Activated CD4-positive, alpha-beta memory T cell treated with anti-CD3 and anti-CD28 coated beads for 36 hours (primary cell): ENCODE measurements at regions not wholly inside any gene's neighbourhood (a gene's known extent, or its start where the extent isn't known, plus 50 kb on each side); places are given as distances from the start of the nearest gene placed in this dataset.

Experiments used
- CTCF ChIA-PET: fragments of 350-600 bp; sonication (Branson Sonifier 250); formaldehyde crosslinking; loops from one replicate; lab custom pipeline; 2021; ENCODE audit warnings: antibody characterized with exemption, inconsistent platforms; lab: Charles Lee
- POLR2A ChIA-PET: fragments of 350-600 bp; sonication (Branson Sonifier 250); formaldehyde crosslinking; loops from one replicate; lab custom pipeline; 2021; ENCODE audit warnings: antibody characterized with exemption; lab: Charles Lee
- DNase-seq: peaks from one replicate; pipeline ENCODE4 v3.0.0-alpha.2; 2020
- H3K27ac Mint-ChIP-seq: one replicate; pipeline ENCODE4 v1.8.0; 2021; ENCODE audit warnings: mixed read lengths
- H3K27me3 Mint-ChIP-seq: one replicate; pipeline ENCODE4 v1.8.0; 2021; ENCODE audit warnings: mixed read lengths
- H3K36me3 Mint-ChIP-seq: one replicate; pipeline ENCODE4 v1.8.0; 2021; ENCODE audit warnings: mixed read lengths
- H3K4me1 Mint-ChIP-seq: one replicate; pipeline ENCODE4 v1.8.0; 2021; ENCODE audit warnings: low read depth, mixed read lengths
- H3K4me3 Mint-ChIP-seq: one replicate; pipeline ENCODE4 v1.8.0; 2021; ENCODE audit warnings: mild to moderate bottlenecking, mixed read lengths
- H3K9me3 Mint-ChIP-seq: one replicate; pipeline ENCODE4 v1.8.0; 2021; ENCODE audit warnings: mixed read lengths
- intact Hi-C: fragments of 100-400 bp; cut with micrococcal nuclease; formaldehyde crosslinking; loops from one replicate; pipeline ENCODE4 v1.15.1; 2023

GRCh38 chr2:187966924-187967323 is 324.8 kb upstream of the GULP1 start:
- Mint-ChIP-seq H3K27me3 (no peaks in the 10 kb centered on the region), H3K36me3 (no peaks in the 10 kb centered on the region), H3K9me3 (no peaks in the 10 kb centered on the region), H3K4me3 (no peak overlapping the region), H3K27ac (no peak overlapping the region), H3K4me1 (no peaks in the 10 kb centered on the region)
- POLR2A ChIA-PET = no interaction called here
- intact Hi-C loops = no loop called here
- CTCF ChIA-PET = no interaction called here
- DNase-seq = no peak

GRCh38 chr2:187971893-187972292 is 319.8 kb upstream of the GULP1 start:
- H3K4me3 Mint-ChIP-seq = no peak overlapping the region
- POLR2A ChIA-PET = no interaction called here
- DNase-seq = no peak

DNA sequence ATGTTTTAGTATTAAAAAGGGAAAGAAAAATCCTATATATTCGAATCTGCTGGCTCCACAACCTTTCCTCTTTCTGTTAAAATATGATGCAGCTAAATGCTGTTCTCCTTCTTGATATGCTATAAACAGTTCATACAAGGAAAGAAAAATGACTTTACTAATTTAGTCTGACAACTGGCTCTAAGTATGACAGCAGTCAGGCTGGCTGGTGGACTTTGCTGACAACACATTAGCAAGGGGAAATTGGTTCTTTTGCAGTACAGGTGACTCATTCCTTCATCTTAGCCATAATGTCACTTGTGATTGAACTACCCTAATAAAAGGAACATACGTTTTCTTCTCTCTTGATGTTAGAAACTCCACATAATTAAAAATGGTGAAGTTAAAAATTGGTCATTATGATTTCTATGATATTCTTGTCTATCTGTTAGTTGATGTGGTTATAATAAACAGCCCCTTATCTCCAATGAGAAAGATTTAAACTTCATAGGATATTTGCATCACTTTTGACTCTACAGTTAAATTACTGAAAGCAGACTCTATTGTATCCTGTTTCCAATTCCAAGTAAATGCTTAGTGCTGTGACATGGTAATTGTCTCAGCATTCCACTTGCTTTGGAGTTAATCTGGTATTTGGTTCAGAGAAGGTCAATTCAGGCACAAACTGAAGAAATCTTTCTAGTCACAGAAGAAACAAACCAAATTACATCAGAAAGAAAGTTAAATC is 315.3 kb upstream of the GULP1 start:
- no peak for DNase-seq
- Mint-ChIP-seq H3K4me1 (no peaks in the 10 kb centered on the region), H3K4me3 (no peak overlapping the region), H3K9me3 (no peaks in the 10 kb centered on the region), H3K27ac (no peak overlapping the region), H3K36me3 (no peaks in the 10 kb centered on the region), H3K27me3 (no peaks in the 10 kb centered on the region)
- intact Hi-C loops = no loop called here
- ChIA-PET CTCF (no interaction called here), POLR2A (no interaction called here)

More at GRCh38 chr2:187971893-187972292, 319.8 kb upstream of the GULP1 start:
- no peaks in the 10 kb centered on the region for H3K36me3 Mint-ChIP-seq
- no peaks in the 10 kb centered on the region for H3K9me3 Mint-ChIP-seq
- no peaks in the 10 kb centered on the region for H3K27me3 Mint-ChIP-seq
- intact Hi-C loops = no loop called here
- CTCF ChIA-PET = no interaction called here
- no peak overlapping the region for H3K27ac Mint-ChIP-seq
- H3K4me1 Mint-ChIP-seq = no peaks in the 10 kb centered on the region

- CTCF ChIA-PET = no interaction called here
- Mint-ChIP-seq H3K4me3 (no peak overlapping the region), H3K9me3 (no peaks in the 10 kb centered on the region), H3K36me3 (no peaks in the 10 kb centered on the region), H3K27ac (no peak overlapping the region), H3K27me3 (no peaks in the 10 kb centered on the region), H3K4me1 (no peaks in the 10 kb centered on the region)
- POLR2A ChIA-PET = no interaction called here
- no peak for DNase-seq
- intact Hi-C loops = no loop called here
These were observed 314.7 kb upstream of the GULP1 start for GRCh38 chr2:187976986-187977333.

GRCh38 chr2:187978356-187978755 is 313.3 kb upstream of the GULP1 start:
- H3K36me3 Mint-ChIP-seq = no peaks in the 10 kb centered on the region
- intact Hi-C loops = no loop called here
- no peak overlapping the region for H3K27ac Mint-ChIP-seq
- CTCF ChIA-PET = no interaction called here
- no peak overlapping the region for H3K4me3 Mint-ChIP-seq
- H3K4me1 Mint-ChIP-seq = no peaks in the 10 kb centered on the region
- no peak for DNase-seq
- no peaks in the 10 kb centered on the region for H3K27me3 Mint-ChIP-seq
- H3K9me3 Mint-ChIP-seq = no peaks in the 10 kb centered on the region
- POLR2A ChIA-PET = no interaction called here

GRCh38 chr2:187982668-187983067 is 309.0 kb upstream of the GULP1 start:
- Mint-ChIP-seq H3K9me3 (no peaks in the 10 kb centered on the region), H3K27me3 (no peaks in the 10 kb centered on the region), H3K27ac (no peak overlapping the region), H3K4me3 (no peak overlapping the region), H3K36me3 (no peaks in the 10 kb centered on the region), H3K4me1 (no peaks in the 10 kb centered on the region)
- no peak for DNase-seq
- ChIA-PET POLR2A (no interaction called here), CTCF (no interaction called here)
- intact Hi-C loops = no loop called here

DNA sequence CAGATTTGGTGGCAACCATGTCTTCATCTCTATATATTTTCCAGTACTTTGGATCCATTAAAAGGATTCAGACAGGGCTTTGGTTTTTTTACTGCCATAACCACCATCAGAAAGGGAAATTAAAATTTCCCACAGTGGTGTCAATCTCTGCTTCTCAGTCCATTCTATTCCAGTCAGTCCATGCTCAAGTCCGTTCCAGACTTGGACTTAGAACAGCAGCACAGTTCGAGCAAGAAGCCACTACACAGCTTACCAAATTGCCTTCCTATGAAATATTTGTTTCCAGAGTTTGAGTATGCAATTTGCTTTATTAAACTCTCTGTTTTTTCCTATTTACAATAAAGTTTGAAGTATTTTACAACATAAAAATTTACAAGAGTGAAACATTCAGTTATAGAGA is 306.5 kb upstream of the GULP1 start:
- H3K9me3 Mint-ChIP-seq = no peaks in the 10 kb centered on the region
- H3K4me1 Mint-ChIP-seq = no peaks in the 10 kb centered on the region
- no peak for DNase-seq
- H3K4me3 Mint-ChIP-seq = no peak overlapping the region
- no peak overlapping the region for H3K27ac Mint-ChIP-seq
- POLR2A ChIA-PET = no interaction called here
- H3K27me3 Mint-ChIP-seq = no peaks in the 10 kb centered on the region
- intact Hi-C loops = no loop called here
- CTCF ChIA-PET = no interaction called here
- no peaks in the 10 kb centered on the region for H3K36me3 Mint-ChIP-seq

- ChIA-PET POLR2A (no interaction called here), CTCF (no interaction called here)
- intact Hi-C loops = no loop called here
- H3K27ac Mint-ChIP-seq = no peak overlapping the region
- H3K9me3 Mint-ChIP-seq = no peaks in the 10 kb centered on the region
- no peak overlapping the region for H3K4me3 Mint-ChIP-seq
- H3K27me3 Mint-ChIP-seq = no peaks in the 10 kb centered on the region
- no peaks in the 10 kb centered on the region for H3K36me3 Mint-ChIP-seq
- no peak for DNase-seq
- no peaks in the 10 kb centered on the region for H3K4me1 Mint-ChIP-seq
These were observed 305.8 kb upstream of the GULP1 start for GRCh38 chr2:187985923-187986322.

GRCh38 chr2:187986390-187987105 is 305.1 kb upstream of the GULP1 start:
- H3K27me3 Mint-ChIP-seq = no peaks in the 10 kb centered on the region
- ChIA-PET POLR2A (no interaction called here), CTCF (no interaction called here)
- no peaks in the 10 kb centered on the region for H3K36me3 Mint-ChIP-seq
- H3K4me3 Mint-ChIP-seq = no peak overlapping the region
- intact Hi-C loops = no loop called here
- H3K27ac Mint-ChIP-seq = no peak overlapping the region
- no peaks in the 10 kb centered on the region for H3K4me1 Mint-ChIP-seq
- no peaks in the 10 kb centered on the region for H3K9me3 Mint-ChIP-seq
- DNase-seq = no peak

GRCh38 chr2:187988348-187988747 is 303.3 kb upstream of the GULP1 start:
- intact Hi-C loops = no loop called here
- Mint-ChIP-seq H3K4me3 (no peak overlapping the region), H3K27ac (no peak overlapping the region), H3K36me3 (no peaks in the 10 kb centered on the region), H3K27me3 (no peaks in the 10 kb centered on the region), H3K4me1 (no peaks in the 10 kb centered on the region), H3K9me3 (no peaks in the 10 kb centered on the region)
- CTCF ChIA-PET = no interaction called here
- no peak for DNase-seq
- POLR2A ChIA-PET = no interaction called here

GRCh38 chr2:187989925-187990623 is 301.6 kb upstream of the GULP1 start:
- Mint-ChIP-seq H3K27me3 (no peaks in the 10 kb centered on the region), H3K27ac (no peak overlapping the region), H3K4me1 (no peaks in the 10 kb centered on the region), H3K9me3 (no peaks in the 10 kb centered on the region), H3K36me3 (no peaks in the 10 kb centered on the region), H3K4me3 (no peak overlapping the region)
- CTCF ChIA-PET = no interaction called here
- POLR2A ChIA-PET = no interaction called here
- intact Hi-C loops = no loop called here
- no peak for DNase-seq

DNA sequence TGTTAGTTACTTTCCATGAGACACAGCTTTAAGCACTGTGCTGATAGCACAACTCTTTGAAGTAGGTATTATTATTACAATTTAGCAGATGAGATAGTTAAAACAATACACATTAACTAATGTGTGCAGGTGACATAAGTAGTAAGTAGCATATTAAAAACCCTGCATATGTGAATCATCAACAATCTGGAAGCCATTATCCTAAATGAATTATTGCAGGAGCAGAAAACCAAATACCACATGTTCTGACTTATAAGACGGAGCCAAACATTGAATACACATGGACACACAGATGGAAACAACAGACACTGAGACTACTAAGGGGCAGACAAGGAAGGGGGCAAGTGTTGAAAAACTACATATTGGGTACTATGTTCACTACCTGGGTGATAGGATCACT is 300.3 kb upstream of the GULP1 start:
- DNase-seq = no peak
- Mint-ChIP-seq H3K27me3 (no peaks in the 10 kb centered on the region), H3K36me3 (no peaks in the 10 kb centered on the region), H3K4me1 (no peaks in the 10 kb centered on the region), H3K27ac (no peak overlapping the region), H3K9me3 (no peaks in the 10 kb centered on the region), H3K4me3 (no peak overlapping the region)
- ChIA-PET CTCF (no interaction called here), POLR2A (no interaction called here)
- intact Hi-C loops = no loop called here
